ENCODE measurements at regions not wholly inside any gene's neighbourhood (a gene's known extent, or its start where the extent isn't known, plus 50 kb on each side); places are given as distances from the start of the nearest gene placed in this dataset.
"Not testable (repeated sequence)": the region's sequence is repeated elsewhere in the genome, so short reads cannot be mapped to it uniquely, and the experiment has no call there.

DNA sequence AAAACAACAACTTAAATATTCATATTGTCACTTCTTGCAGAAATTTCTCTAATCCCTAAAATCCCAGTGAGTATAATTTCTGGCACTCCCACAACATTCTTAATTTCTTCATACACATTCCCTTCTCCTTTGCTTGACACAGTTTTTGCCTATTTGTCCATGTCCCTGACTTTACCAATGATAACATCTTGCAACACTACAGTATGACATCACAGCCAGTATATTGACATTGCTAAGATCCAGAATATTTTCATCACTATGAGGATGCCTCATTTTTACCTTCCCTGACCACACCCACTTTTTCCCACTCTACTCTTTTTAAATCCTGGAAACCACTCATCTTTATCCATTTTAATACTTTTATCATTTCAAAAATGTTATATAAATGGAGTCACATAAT lies 292.3 kb upstream of the GK2 start:
- H3K4me1 Mint-ChIP-seq (ENCODE audit: low read depth): no peaks in the 10 kb centered on the region
- no peaks in the 10 kb centered on the region for H3K27me3 Mint-ChIP-seq (ENCODE audit: low read depth)
- H3K9me3 Mint-ChIP-seq: peaks cover 6% of the 10 kb centered on the region
- H3K4me3 Mint-ChIP-seq (ENCODE audit: low read depth): no peak overlapping the region
- intact Hi-C loops (cut with micrococcal nuclease): no loop called here
- DNase-seq (ENCODE audit: low spot score): no peak
- no peaks in the 10 kb centered on the region for H3K36me3 Mint-ChIP-seq (ENCODE audit: low read depth)
- no peak overlapping the region for H3K27ac Mint-ChIP-seq

DNA sequence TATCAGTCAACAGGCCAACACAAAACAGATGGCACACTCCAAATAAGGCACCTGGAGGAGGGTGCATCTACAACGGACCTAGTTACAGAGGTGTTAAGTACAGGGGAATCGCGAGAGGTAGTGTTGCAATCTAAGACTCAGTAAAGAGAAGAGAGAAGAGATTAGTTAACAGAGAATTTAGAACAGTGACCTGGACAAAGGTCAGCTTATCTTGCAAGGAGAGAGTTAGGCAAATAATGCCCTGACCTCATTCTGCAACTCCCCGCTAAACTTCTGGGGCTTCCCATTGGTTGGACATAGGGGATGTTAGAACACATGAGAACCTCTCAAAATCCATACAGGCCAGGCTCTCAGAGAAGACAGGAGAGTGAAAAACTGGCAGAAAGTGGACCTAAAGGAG lies 289.4 kb upstream of the GK2 start:
- H3K27ac Mint-ChIP-seq: no peak overlapping the region
- H3K4me1 Mint-ChIP-seq (ENCODE audit: low read depth): no peaks in the 10 kb centered on the region
- DNase-seq (ENCODE audit: low spot score): no peak
- peaks cover 5% of the 10 kb centered on the region for H3K27me3 Mint-ChIP-seq (ENCODE audit: low read depth)
- no peaks in the 10 kb centered on the region for H3K36me3 Mint-ChIP-seq (ENCODE audit: low read depth)
- H3K9me3 Mint-ChIP-seq: no peaks in the 10 kb centered on the region
- intact Hi-C loops (cut with micrococcal nuclease): no loop called here
- H3K4me3 Mint-ChIP-seq (ENCODE audit: low read depth): no peak overlapping the region

DNA sequence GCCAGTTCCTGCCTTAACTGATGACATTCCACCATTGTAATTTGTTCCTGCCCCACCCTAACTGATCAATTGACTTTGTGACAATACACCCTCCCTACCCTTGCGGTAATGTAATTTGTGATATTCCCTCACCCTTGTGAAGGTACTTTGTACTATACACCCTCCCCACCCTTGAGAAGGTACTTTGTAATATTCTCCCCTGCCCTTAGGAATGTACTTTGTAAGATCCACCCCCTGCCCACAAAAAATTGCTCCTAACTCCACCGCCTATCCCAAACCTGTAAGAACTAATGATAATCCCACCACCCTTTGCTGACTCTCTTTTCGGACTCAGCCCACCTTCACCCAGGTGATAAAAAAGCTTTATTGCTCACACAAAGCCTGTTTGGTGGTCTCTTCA lies 288.5 kb upstream of the GK2 start:
- H3K4me1 Mint-ChIP-seq (ENCODE audit: low read depth); DNase-seq (ENCODE audit: low spot score); intact Hi-C loops (cut with micrococcal nuclease); H3K4me3 Mint-ChIP-seq (ENCODE audit: low read depth); H3K9me3 Mint-ChIP-seq; H3K27ac Mint-ChIP-seq; H3K27me3 Mint-ChIP-seq (ENCODE audit: low read depth); H3K36me3 Mint-ChIP-seq (ENCODE audit: low read depth): not testable (repeated sequence)

- intact Hi-C loops (cut with micrococcal nuclease): no loop called here
- no peaks in the 10 kb centered on the region for H3K9me3 Mint-ChIP-seq
- H3K27ac Mint-ChIP-seq: no peak overlapping the region
- no peaks in the 10 kb centered on the region for H3K36me3 Mint-ChIP-seq (ENCODE audit: low read depth)
- H3K4me3 Mint-ChIP-seq (ENCODE audit: low read depth): no peak overlapping the region
- no peak for DNase-seq (ENCODE audit: low spot score)
- no peaks in the 10 kb centered on the region for H3K4me1 Mint-ChIP-seq (ENCODE audit: low read depth)
- H3K27me3 Mint-ChIP-seq (ENCODE audit: low read depth): peaks cover 5% of the 10 kb centered on the region
These were observed 287.8 kb upstream of the GK2 start for GRCh38 chr4:79695848-79696247.

DNA sequence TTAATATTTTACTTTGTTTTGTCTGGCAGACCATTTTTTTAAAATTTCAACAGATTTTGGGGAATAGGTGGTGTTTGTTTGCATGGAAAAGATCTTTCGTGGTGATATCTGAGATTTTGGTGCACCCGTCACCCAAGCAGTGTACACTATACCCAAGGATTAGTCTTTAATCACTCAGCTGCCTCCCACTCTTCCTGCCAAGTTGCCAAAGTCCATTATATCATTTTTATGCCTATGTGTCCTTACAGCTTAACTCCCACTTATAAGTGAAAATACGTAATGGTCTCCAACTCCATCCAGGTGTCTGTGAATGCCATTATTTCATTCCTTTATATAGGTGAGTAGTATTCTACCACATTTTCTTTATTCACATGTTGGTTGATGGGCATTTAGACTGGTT lies 281.7 kb upstream of the GK2 start:
- no peak overlapping the region for H3K4me3 Mint-ChIP-seq (ENCODE audit: low read depth)
- intact Hi-C loops (cut with micrococcal nuclease): no loop called here
- H3K27ac Mint-ChIP-seq: no peak overlapping the region
- peaks cover 2% of the 10 kb centered on the region for H3K4me1 Mint-ChIP-seq (ENCODE audit: low read depth)
- no peaks in the 10 kb centered on the region for H3K9me3 Mint-ChIP-seq
- peaks cover 20% of the 10 kb centered on the region for H3K27me3 Mint-ChIP-seq (ENCODE audit: low read depth)
- no peaks in the 10 kb centered on the region for H3K36me3 Mint-ChIP-seq (ENCODE audit: low read depth)
- DNase-seq (ENCODE audit: low spot score): no peak

DNA sequence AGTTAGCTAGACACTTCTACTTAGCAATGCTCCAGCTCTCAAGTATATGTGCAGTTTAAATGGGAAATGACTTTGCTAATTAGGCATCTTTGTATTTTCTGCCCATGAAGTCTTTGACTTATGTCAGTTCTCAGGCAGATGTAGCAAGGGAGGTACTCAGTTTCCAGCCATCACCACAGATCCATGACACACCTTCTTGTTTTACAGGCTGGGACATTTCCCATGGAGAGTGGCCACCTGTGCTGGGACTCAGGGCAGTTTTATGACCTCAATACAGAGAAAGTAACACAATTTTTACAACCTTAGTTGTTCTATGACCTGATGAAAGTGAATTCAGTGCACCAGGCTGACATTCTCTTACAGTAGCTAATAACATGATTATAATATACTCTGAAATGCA lies 280.7 kb upstream of the GK2 start:
- Mint-ChIP-seq H3K9me3 (no peaks in the 10 kb centered on the region), H3K27ac (no peak overlapping the region), H3K36me3 (ENCODE audit: low read depth) (no peaks in the 10 kb centered on the region), H3K4me1 (ENCODE audit: low read depth) (peaks cover 2% of the 10 kb centered on the region), H3K27me3 (ENCODE audit: low read depth) (peaks cover 23% of the 10 kb centered on the region), H3K4me3 (ENCODE audit: low read depth) (no peak overlapping the region)
- no peak for DNase-seq (ENCODE audit: low spot score)
- intact Hi-C loops (cut with micrococcal nuclease): no loop called here

GRCh38 chr4:79687006-79687405 lies 279.0 kb upstream of the GK2 start:
- H3K27ac Mint-ChIP-seq: no peak overlapping the region
- H3K4me1 Mint-ChIP-seq (ENCODE audit: low read depth): peaks cover 2% of the 10 kb centered on the region
- no peaks in the 10 kb centered on the region for H3K36me3 Mint-ChIP-seq (ENCODE audit: low read depth)
- H3K9me3 Mint-ChIP-seq: no peaks in the 10 kb centered on the region
- DNase-seq (ENCODE audit: low spot score): no peak
- H3K4me3 Mint-ChIP-seq (ENCODE audit: low read depth): no peak overlapping the region
- peaks cover 25% of the 10 kb centered on the region for H3K27me3 Mint-ChIP-seq (ENCODE audit: low read depth)
- intact Hi-C loops (cut with micrococcal nuclease): no loop called here

GRCh38 chr4:79685542-79685941 lies 277.5 kb upstream of the GK2 start:
- Mint-ChIP-seq H3K4me1 (ENCODE audit: low read depth) (peaks cover 2% of the 10 kb centered on the region), H3K27ac (no peak overlapping the region), H3K36me3 (ENCODE audit: low read depth) (no peaks in the 10 kb centered on the region), H3K4me3 (ENCODE audit: low read depth) (no peak overlapping the region), H3K27me3 (ENCODE audit: low read depth) (peaks cover 25% of the 10 kb centered on the region), H3K9me3 (no peaks in the 10 kb centered on the region)
- DNase-seq (ENCODE audit: low spot score): no peak
- intact Hi-C loops (cut with micrococcal nuclease): no loop called here

DNA sequence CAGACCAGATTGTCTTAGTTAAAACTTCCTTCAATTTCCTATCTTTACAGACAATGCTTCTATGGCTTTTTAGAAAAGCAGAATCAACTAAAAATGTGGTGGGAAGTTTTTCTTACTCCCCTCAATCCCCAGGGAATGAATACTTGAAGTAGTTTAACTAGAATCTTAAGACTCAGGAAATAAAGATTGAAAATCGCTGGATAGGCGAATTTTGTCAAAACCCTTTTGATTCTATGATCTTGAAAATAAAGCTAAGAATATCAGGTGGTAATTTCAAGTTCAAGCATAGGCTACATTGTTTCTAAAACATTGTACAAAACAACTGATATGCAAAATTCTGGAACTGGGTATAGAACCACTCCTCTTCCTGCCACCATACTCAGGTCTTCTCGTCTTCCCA lies 276.5 kb upstream of the GK2 start:
- no peak for DNase-seq (ENCODE audit: low spot score)
- no peak overlapping the region for H3K27ac Mint-ChIP-seq
- H3K27me3 Mint-ChIP-seq (ENCODE audit: low read depth): peaks cover 23% of the 10 kb centered on the region
- intact Hi-C loops (cut with micrococcal nuclease): no loop called here
- H3K4me3 Mint-ChIP-seq (ENCODE audit: low read depth): no peak overlapping the region
- no peaks in the 10 kb centered on the region for H3K9me3 Mint-ChIP-seq
- H3K36me3 Mint-ChIP-seq (ENCODE audit: low read depth): no peaks in the 10 kb centered on the region
- H3K4me1 Mint-ChIP-seq (ENCODE audit: low read depth): peaks cover 7% of the 10 kb centered on the region

GRCh38 chr4:79682801-79683530 lies 274.9 kb upstream of the GK2 start:
- no peaks in the 10 kb centered on the region for H3K36me3 Mint-ChIP-seq (ENCODE audit: low read depth)
- intact Hi-C loops (cut with micrococcal nuclease): no loop called here
- H3K9me3 Mint-ChIP-seq: no peaks in the 10 kb centered on the region
- peaks cover 23% of the 10 kb centered on the region for H3K27me3 Mint-ChIP-seq (ENCODE audit: low read depth)
- no peak overlapping the region for H3K4me3 Mint-ChIP-seq (ENCODE audit: low read depth)
- no peak overlapping the region for H3K27ac Mint-ChIP-seq
- peaks cover 18% of the 10 kb centered on the region for H3K4me1 Mint-ChIP-seq (ENCODE audit: low read depth)
- DNase-seq (ENCODE audit: low spot score): no peak

DNA sequence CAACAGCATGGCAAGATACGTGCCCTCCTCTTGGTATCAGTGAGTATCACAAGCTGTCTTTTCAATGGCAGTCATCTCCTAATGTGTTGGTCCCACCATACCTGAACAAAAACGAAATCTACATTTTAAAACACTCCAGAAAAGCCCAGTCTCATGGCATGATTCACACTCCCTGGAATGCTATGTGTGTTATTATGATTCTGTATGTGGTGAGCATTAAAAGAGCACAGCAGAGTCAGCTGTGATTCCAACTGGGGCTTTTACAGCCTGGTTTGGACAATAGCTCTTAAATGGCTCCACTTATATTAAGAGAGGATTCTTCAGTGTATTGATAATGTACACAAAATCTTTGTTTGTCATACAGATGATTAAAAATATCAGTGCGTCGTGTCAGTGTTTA lies 274.1 kb upstream of the GK2 start:
- Mint-ChIP-seq H3K36me3 (ENCODE audit: low read depth) (no peaks in the 10 kb centered on the region), H3K27me3 (ENCODE audit: low read depth) (peaks cover 23% of the 10 kb centered on the region), H3K4me3 (ENCODE audit: low read depth) (no peak overlapping the region), H3K27ac (no peak overlapping the region), H3K4me1 (ENCODE audit: low read depth) (peaks cover 25% of the 10 kb centered on the region), H3K9me3 (no peaks in the 10 kb centered on the region)
- intact Hi-C loops (cut with micrococcal nuclease): no loop called here
- DNase-seq (ENCODE audit: low spot score): no peak

- no peak overlapping the region for H3K4me3 Mint-ChIP-seq (ENCODE audit: low read depth)
- no peak overlapping the region for H3K27ac Mint-ChIP-seq
- no peaks in the 10 kb centered on the region for H3K9me3 Mint-ChIP-seq
- peaks cover 10% of the 10 kb centered on the region for H3K27me3 Mint-ChIP-seq (ENCODE audit: low read depth)
- intact Hi-C loops (cut with micrococcal nuclease): loop anchor here (5.0 kb wide), 5 partner anchors 327 to 733 kb away; no protein-coding TSS in a partner anchor
- no peaks in the 10 kb centered on the region for H3K36me3 Mint-ChIP-seq (ENCODE audit: low read depth)
- H3K4me1 Mint-ChIP-seq (ENCODE audit: low read depth): peaks cover 26% of the 10 kb centered on the region
- no peak for DNase-seq (ENCODE audit: low spot score)
These were observed 271.8 kb upstream of the GK2 start for GRCh38 chr4:79679859-79680258.

- intact Hi-C loops (cut with micrococcal nuclease): loop anchor here (1.0 to 5.0 kb wide), 7 partner anchors 74 to 731 kb away; no protein-coding TSS in a partner anchor
- Mint-ChIP-seq H3K27ac (peak overlapping the region; percentile 14), H3K4me1 (ENCODE audit: low read depth) (peaks cover 29% of the 10 kb centered on the region), H3K4me3 (ENCODE audit: low read depth) (no peak overlapping the region), H3K27me3 (ENCODE audit: low read depth) (peaks cover 6% of the 10 kb centered on the region), H3K36me3 (ENCODE audit: low read depth) (no peaks in the 10 kb centered on the region), H3K9me3 (no peaks in the 10 kb centered on the region)
- DNase-seq (ENCODE audit: low spot score): no peak
These were observed 270.6 kb upstream of the GK2 start for GRCh38 chr4:79678472-79679202.

All from activated T-helper 2 cell treated with anti-CD3 and anti-CD28 coated beads, Interferon-gamma antibody, Interleukin-2, Interleukin-4, amounts not matched to agents 10 μg/mL and 5 μg/mL and 100 μg/mL, durations not matched to agents 14 hours and 24 hours and 36 hours (primary cell).